GM19455 (cell line): ENCODE measurements at regions not wholly inside any gene's neighbourhood (a gene's known extent, or its start where the extent isn't known, plus 50 kb on each side); places are given as distances from the start of the nearest gene placed in this dataset.

Source experiments
- ATAC-seq: cut with Tn5 transposase; IDR thresholded peaks from one replicate; pipeline ENCODE4 v1.9.1; 2021; ENCODE audit not compliant: unreplicated experiment

- ATAC-seq = no peak
Measured at GRCh38 chr3:193825617-193826016, 232.6 kb downstream of the OPA1 start.

- ATAC-seq = no peak
Measured at GRCh38 chr3:193826159-193826795, 233.3 kb downstream of the OPA1 start.

GRCh38 chr3:193827040-193827669 lies 234.1 kb downstream of the OPA1 start:
- ATAC-seq = no peak

GRCh38 chr3:193827871-193828270 lies 234.9 kb downstream of the OPA1 start:
- no peak for ATAC-seq

GRCh38 chr3:193828477-193828876 lies 235.5 kb downstream of the OPA1 start:
- no peak for ATAC-seq

- ATAC-seq = no peak
Measured at GRCh38 chr3:193829781-193830180, 236.8 kb downstream of the OPA1 start.

GRCh38 chr3:193830791-193831191 lies 237.8 kb downstream of the OPA1 start:
- no peak for ATAC-seq

- no peak for ATAC-seq
Measured at GRCh38 chr3:193831495-193832455, 238.8 kb downstream of the OPA1 start.

- ATAC-seq = no peak
Measured at GRCh38 chr3:193832833-193833413, 239.9 kb downstream of the OPA1 start.

GRCh38 chr3:193833592-193833991 lies 240.6 kb downstream of the OPA1 start:
- no peak for ATAC-seq

- no peak for ATAC-seq
Measured at GRCh38 chr3:193835414-193835813, 242.4 kb downstream of the OPA1 start.

GRCh38 chr3:193836511-193836910 lies 243.5 kb downstream of the OPA1 start:
- ATAC-seq = no peak

GRCh38 chr3:193836918-193837317 lies 243.9 kb downstream of the OPA1 start:
- ATAC-seq = no peak

- no peak for ATAC-seq
Measured at GRCh38 chr3:193837347-193837827, 244.4 kb downstream of the OPA1 start.

- no peak for ATAC-seq
Measured at GRCh38 chr3:193840111-193840641, 247.2 kb downstream of the OPA1 start.

- ATAC-seq = no peak
Measured at GRCh38 chr3:193841581-193841980, 248.6 kb downstream of the OPA1 start.

- ATAC-seq = peak; percentile 66
Measured at GRCh38 chr3:193842029-193842798, 249.2 kb downstream of the OPA1 start.

- no peak for ATAC-seq
Measured at GRCh38 chr3:193842832-193843473, 249.9 kb downstream of the OPA1 start.

GRCh38 chr3:193843474-193844301 lies 250.7 kb downstream of the OPA1 start:
- ATAC-seq = no peak
